NCI-H774 (cell line): ENCODE measurements at regions not wholly inside any gene's neighbourhood (a gene's known extent, or its start where the extent isn't known, plus 50 kb on each side); places are given as distances from the start of the nearest gene placed in this dataset.
"Not testable (repeated sequence)": the region's sequence is repeated elsewhere in the genome, so short reads cannot be mapped to it uniquely, and the experiment has no call there.

Experiments used
- DNase-seq: peaks from one replicate; lab custom pipeline; 2025; lab: John Stamatoyannopoulos, UW

DNA sequence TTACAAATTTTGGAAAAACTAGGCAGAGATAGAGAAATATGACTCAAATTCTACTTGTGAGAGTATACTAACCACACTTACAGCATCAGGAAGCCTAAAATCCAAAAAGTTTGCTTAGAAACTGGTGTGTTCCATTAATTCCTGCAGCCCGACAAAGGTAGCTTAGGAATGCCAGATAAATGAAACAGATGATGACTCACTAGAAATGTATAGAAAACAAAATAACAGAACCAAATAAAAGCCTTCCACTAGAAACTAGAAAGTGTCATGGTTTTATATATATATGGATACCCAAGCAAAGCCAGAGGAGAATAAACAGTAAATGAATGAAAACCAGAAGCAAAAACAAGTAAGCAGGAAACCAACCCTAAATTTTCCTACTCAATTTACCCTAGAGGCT is 272.2 kb upstream of the PRDM9 start:
- no peak for DNase-seq

DNA sequence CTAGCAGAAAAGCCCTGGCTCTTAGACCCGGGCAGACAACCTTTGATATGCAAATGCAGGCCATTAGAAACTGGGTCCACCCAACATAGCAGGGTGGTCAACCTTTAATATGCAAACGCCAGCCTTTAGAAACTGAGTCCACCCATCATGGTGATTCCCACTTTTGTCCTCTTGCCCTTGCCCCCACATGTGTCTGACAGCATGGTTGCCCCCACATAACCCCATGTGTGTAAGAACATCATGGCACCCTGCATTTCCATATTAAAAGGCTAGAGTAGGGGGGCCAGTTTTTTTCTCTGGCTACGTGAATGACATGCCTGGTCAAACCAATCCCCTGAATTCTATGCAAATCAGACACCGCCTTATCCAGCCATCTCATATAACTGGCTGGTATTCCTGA is 273.2 kb upstream of the PRDM9 start:
- no peak for DNase-seq

DNA sequence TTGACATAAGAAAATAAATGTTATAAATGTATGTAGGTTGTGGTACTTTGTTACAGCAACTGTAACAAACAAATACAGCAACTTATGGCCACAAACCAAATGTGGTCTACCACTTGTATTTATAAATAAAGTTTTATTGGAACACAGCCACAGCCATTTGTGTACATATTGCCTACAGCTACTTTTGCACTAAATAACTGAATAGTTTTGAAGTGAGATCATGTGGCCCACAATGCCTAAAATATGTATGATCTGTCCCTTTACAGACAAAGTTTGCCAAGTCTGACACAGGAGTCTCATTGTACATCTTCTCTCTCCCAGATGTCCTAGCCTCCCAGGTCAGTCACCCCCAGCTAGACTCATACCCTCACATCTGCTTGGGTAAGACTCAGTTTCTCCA is 283.6 kb upstream of the PRDM9 start:
- DNase-seq: no peak

DNA sequence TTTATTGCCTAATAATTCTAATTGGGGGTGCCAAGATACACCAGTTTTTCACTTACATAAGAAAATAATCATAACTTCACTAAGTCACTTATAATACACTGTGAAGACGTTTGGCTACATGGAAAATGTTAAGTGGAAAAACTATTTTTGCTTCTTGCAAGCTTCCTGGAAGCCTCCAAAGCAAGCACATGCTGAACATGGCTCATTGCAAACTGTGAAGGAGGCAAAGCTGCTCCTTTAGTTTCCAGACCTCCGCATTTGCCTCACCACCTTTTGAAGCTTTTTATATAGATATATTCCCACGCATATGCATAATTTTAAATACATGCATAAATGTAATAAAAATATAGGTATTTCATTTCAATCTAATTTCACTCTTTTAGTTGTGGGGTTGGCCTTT is 285.6 kb upstream of the PRDM9 start:
- DNase-seq: no peak

DNA sequence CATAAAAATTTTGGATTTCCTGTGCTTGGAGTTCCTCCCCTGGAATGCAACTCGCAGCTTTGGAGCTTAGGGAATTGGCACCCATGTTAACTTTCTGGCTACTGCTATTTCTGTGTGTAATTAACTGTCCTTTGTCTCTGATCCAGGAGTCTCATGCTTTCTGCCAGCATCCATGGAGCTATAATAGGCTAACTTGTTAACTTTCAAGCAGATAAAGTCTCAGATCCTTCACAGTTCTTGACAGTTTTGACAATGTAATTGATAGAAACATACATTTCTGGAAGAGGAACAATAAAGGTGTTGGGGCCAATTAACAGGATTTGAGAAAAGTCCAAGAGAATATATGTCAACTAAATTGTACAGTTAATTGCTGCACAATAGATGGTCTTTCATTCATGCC is 290.2 kb upstream of the PRDM9 start:
- no peak for DNase-seq

DNA sequence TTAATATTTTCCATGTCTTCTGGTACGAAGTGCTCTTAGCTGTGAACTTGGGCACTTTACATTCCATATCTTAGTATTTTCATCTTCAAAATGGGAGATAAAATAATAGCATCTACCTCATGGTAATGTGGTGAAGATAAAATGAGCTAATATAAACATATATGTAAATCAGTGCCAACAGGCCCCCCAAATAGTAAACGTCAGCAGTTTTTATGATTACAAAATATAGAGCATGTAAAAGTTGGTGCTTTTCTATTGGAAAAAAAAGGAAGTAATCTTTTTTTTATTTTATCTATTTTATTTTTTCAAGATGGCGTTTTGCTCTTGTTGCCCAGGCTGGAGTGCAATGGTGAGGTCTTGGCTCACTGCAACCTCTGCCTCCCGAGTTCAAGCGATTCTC is 291.1 kb upstream of the PRDM9 start:
- no peak for DNase-seq

DNA sequence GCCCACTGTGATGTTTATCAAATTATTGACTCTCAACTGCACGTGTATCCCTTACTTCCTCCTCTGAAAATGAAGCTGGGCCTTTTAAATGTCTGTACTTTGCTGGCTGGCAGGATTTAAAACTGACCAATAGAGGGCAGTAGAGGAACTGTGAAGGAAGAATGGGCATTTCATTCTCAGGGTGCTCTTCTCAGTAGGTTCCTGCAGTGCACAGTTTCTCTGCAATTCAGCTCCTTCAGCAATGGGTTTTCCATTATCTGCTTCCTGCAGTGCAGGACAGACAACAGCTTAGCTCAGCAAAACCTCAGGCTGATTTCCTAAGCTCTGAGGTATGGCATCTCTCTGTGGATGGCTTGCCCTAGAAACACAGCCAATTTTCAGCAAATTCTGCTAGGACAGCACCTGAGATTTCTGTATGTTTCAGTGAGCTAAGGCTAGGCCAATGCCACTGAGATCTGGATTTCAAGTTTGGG is 298.4 kb upstream of the PRDM9 start:
- DNase-seq: peak; percentile 78

DNA sequence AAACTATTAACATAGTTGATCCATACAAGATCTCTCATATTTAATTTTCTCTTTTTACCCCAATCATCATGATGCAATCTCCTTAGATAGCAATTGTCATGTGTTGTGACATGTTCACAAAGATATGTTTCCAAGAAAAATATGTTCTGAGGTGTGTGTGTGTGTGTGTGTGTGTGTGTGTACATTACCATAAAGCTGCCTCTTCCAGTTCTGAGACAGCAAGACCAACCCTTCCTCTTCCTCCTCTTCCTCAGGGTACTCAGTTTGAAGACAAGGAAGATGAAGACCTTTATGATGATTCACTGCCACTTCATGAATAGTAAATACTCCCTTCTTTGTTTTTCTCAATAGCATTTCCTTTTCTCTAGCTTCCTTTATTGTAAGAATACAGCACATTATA is 303.3 kb upstream of the PRDM9 start:
- no peak for DNase-seq

DNA sequence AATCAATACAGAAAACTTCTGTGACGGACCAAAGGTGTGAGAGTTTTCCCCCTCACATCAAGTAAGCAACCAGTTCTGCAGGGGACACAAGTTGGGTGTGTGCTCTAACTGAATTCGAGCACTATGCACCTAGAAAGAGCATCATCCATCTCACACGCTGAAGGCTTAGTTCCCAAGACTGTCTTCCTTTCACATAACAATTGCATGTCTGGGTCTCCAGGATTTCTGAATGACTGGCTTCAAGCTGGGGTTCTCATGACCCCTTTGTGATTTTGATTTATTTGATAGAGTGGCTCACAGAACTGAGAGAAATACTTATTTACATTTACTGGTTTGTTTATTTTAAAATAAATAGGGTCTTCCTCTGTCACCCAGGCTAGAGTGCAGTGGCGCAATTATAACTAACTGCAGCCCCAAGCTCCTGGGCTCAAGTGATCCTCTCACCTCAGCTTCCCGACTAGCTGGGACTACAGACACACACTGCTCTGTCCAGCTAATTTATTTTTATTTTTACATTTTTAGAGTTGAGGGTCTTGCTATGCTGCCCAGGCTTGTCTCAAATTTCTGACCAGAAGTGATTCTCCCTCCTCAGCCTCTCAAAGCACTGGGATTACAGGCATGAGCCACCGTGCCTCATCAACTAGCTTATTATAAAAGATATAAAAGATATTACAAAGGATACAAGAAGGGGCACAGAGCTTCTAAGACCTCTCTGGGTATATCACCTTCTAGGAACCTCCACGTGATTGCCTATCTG is 316.7 kb upstream of the CDH12 start:
- no peak for DNase-seq

DNA sequence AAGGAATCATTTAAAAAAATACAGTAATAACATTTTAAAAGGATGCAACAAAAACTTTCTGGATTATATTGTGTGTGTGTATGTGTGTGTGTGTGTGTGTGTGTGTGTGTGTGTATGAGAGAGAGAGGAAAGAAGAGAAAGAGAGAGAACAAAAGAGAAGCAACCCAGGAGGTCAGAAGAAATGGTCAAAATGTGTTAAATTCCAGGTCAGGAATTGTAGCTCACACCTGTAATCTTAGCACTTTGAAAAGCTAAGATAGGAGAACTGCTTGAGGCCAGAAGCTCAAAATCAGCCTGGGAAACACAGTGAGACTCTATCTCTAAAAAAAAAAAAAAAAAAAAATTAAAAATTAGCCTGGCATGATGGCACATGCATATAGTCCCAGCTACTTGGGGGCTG is 311.8 kb upstream of the CDH12 start:
- DNase-seq: no peak

DNA sequence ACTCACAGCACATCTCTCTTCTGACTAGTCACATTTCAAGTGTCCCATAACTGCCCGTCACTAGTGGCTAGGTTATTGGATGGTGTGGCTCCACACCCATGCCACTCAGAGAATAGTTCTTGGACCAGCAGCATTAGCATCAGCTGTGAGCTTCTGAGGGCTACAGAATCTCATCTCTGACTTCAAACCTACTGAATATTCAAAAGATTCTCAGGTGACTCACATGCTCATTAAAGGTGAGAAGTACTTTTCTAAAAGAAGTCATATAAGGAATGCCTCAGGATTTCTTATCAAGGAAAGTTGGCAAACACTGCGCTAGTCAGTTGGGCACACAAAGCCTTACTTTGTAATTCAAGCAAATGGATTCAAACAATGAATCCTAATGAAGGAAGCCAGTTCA is 305.0 kb upstream of the CDH12 start:
- no peak for DNase-seq

DNA sequence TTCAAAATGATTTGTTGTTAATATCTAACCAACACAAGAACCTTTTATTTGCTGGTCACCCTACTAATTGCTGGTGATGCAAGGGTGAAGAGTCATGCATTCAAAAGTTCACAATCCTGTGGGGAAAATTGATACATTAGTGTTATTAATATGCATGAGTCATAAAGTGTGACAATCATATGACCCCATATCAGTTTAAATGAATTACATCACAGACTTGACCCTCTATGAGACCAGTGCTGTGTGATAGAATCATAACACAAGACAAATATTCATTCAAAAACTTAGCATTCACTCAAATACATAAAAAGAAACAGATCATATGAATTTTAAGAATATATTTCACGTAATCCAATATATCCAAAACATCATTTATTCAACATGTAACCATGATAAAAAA is 304.6 kb upstream of the CDH12 start:
- DNase-seq: no peak

DNA sequence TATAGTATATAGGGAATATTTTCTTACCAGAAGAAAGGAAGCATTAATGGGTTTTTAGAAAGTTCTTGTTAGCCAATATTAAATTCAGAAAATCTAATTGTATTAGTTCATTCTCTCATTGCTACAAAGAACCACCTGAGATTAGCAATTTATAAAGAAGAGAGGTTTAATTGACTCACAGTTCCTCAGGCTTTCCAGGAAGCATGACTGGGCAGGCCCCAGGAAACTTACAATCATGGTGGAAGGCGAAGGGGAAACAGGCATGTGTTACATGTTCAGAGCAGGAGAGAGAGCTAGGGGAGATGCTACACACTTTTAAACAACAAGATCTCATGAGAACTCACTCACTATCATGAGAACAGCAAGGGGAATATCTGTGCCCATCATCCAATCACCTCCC is 304.0 kb upstream of the CDH12 start:
- no peak for DNase-seq

DNA sequence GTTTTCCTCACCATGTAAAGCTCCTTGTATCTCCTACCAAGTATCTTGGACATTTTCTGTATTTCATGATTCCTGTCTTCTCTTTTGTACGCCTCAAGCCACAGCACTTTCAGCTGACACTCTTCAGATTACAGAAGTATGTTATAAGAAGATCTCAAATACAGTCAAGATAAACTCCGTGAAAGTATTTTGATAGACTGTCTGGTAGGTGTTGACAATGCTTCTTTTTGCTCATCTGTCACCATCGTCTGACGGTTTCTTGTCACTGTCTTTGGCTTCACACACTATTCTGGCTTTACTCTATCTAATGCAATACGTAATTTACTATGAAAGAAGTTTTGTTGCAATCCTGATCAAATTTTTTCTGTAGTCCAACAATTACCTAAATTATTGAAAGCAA is 294.5 kb upstream of the CDH12 start:
- no peak for DNase-seq

DNA sequence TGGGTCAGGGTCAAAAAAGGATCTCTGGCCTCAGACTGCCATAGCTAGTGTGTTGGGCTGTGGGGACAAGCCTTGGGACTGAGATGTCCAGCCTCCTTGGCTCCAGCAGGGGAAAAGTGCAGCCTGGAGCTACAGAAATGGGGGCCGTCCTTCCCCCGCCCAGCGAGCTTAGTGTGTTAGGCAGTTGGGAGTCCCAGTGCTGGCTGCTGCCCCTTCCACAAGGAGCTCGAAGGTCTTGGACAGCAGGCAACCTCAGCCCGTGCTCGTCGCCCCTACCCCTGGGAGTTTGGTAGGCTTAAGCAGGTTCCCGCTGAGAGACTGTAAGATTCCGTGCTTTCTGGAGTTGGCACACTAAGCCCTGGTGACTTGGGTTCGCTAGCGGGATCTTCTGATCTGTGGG is 293.0 kb upstream of the CDH12 start:
- DNase-seq: no peak

DNA sequence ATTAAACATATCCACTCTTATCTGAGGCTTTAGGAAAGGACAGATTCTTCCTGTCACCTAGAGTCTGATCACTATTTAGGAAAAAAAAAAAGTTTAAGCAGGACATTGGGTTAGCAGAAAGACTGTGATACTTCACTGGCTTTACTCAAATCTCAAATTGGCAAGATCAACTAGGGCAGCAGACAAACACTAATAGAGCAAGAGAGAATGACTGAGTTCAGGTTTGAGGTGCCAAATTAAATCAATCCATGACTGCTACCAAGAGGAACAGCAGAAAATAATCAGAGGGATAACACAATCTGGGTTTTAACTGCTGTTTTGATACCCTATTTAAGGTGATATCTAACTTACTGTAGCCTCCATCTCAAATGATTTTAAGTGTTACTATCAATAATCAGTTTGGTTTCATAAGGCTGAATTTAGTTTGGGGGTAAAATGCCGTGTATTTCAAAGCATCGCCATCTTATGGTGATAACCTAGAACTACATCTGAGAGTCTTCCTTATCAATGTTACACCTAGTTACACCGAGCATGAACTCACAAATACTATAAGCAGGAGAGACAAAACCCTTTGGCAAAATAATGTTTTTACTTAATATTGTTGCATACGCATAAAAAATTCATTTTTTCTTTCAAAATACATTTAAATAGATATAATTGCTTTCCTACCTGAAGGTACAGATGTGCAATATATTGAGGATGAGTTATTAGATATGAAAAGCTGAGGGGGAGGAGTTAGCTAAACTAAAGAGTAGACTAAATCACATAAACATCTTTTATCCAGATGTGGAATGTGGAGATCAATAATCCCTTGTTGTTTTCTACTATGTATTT is 286.4 kb upstream of the CDH12 start:
- peak; percentile 55 for DNase-seq

DNA sequence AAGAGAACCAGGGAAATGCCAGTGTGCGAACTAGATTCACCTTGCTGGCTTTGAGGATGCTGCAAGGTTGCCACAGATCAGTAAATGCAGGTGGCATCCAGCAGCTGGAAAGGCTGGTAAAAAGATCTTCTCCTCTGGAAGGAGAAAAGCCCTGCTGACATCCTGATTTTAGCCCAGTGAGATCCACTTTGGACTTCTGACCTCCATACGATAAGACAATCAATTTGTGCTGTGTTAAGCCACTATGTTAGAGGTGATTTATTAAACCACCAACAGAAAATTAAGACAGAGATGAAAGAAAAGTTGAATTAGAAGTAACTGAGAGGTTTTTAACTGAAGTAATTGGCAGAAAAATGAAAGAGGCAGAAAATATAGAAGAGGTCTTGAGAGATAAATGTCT is 283.8 kb upstream of the CDH12 start:
- no peak for DNase-seq

DNA sequence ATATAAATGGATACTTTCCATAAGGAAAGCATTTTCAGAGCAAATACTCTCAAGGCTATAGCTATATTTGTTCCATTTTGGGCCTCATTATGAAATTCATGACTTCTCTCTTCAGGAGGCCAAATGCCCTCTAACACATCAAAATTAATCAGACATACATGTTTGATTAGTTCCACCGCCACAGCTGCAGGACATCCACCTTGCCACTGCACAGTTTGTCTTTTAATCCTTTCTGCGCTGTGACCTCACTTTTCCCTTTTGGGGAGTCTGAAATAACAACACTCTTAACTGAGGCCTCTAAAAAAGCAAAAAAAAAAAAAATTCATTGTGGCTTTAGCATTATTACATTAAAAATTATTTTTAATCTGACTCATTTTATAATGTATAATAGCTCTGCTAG is 279.1 kb upstream of the CDH12 start:
- no peak for DNase-seq

DNA sequence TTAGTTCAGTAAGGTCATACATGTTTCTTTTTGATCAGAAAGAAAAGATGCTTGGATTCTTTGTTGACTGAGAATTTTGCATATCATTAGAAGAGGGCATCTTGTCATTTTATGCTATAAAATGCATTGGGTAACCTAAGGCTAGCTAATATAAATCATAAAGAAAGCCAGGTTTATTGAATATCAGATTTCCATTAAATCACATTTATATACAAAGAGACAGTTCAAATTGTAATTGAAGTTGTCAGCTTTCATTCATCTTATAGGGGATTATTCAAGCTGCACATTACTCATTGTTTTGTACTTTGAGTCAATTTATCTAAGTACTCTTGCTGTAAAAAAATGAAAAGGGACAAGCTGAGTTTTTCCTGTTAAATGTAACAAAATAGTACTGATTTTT is 259.1 kb upstream of the CDH12 start:
- DNase-seq: no peak

DNA sequence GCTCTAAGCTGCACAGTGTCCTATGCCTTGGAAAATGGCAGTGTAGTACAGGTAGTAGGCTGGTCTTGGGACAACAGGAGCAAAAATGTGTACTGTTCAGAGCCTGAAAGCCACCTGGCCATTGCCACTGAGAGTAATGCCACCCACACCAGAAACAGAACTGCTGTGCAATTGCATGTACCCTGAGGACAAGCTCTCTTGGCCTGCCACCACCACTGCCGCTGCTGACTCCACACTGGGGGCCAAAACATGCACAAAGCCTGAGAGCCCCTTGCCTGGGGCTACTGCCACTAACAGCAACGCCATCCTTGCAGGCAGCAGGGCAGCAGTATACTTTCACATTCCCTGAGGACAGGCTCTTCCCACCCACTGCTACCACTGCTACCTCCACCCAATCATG is 251.9 kb upstream of the CDH12 start:
- DNase-seq: no peak

DNA sequence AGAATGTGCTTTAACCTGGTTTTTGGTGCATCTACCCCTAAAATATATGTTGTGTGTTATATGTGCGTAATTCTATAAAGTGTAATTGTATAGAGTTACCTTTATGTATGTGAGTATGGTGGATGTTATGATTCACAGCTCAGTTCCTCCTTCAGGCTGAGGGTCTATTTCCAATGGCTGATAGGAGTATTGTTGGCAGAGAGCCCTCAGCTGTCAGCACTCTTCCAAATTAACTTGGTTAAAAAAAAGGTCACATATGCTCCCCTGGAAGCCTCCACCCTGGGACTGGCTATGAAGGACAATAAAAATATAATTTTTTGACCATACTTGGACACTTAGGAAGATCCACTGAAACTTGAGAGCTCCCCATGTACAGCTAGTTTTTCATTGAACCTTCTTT is 250.4 kb upstream of the CDH12 start:
- DNase-seq: no peak

DNA sequence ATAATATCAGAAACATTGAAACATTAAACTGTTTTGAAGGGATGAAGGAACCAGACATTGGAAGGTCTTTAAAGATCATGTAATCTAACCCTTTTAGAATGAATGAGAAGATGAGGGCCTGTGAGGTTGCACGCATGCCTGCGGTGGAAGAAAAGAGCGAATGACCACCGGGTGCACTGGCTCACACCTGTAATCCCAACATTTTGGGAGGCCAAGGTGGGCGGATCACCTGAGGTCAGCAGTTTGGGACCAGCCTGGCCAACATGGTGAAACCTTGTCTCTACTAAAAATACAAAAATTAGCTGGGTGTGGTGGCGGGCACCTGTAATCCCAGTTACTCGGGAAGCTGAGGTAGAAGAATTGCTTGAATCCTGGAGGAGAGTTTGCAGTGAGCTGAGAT is 242.3 kb upstream of the CDH12 start:
- DNase-seq: not testable (repeated sequence)

DNA sequence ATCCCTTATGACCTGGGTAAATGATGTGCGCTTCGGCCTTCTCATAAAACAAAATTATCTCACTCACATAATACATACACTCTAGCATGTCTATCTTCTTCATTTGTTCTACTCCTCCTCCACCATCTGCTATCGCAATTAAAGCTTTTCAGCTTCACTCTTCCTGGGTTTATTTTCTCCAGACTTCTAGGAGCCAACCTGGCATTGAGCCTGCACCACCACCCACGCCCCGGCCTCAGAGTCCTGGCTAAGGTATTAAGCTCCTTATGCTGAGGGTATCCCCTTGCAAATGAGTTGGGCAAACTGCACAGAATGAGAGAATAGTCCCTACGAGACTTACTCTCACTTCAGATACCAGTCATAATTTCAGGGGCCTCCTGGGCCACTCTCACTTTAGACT is 236.1 kb upstream of the CDH12 start:
- no peak for DNase-seq

DNA sequence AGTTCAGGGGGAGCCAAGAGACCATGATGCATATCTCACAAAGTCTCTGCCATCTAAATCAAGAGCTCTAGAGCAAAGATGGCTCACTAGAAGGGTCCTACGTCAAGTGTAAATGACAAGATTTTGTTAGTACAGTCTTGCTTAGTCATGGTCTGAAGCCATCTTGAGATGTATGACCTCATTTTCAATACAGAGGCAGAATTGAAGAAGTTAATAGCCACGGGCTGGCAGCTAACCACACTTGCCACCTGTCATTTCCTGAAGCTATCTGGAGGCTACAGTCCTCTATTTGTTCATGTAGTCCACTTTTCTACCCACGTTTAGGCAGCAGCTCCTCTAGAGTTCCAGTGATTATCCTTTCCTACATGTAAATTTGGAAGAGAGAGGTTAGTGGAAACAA is 231.7 kb upstream of the CDH12 start:
- DNase-seq: no peak
